D721Med (cell line): ENCODE measurements at regions not wholly inside any gene's neighbourhood (a gene's known extent, or its start where the extent isn't known, plus 50 kb on each side); places are given as distances from the start of the nearest gene placed in this dataset.

Experiments used
- DNase-seq: peaks from one replicate; pipeline ENCODE4 v3.0.0; 2011; ENCODE audit warnings: low spot score; ENCODE audit not compliant: insufficient read length
- FAIRE-seq: peaks from 2 replicates; lab custom pipeline; 2011; peaks lifted over from hg19 to GRCh38; lab: Jason Lieb, UNC
- TF ChIP-seq, protein P1 (sequence below): IDR thresholded peaks from 2 replicates; pipeline ENCODE4 v1.5.1; 2012; ENCODE audit warnings: mild to moderate bottlenecking, control low read depth; ENCODE audit not compliant: insufficient read depth; ENCODE audit errors: missing control alignments

DNA sequence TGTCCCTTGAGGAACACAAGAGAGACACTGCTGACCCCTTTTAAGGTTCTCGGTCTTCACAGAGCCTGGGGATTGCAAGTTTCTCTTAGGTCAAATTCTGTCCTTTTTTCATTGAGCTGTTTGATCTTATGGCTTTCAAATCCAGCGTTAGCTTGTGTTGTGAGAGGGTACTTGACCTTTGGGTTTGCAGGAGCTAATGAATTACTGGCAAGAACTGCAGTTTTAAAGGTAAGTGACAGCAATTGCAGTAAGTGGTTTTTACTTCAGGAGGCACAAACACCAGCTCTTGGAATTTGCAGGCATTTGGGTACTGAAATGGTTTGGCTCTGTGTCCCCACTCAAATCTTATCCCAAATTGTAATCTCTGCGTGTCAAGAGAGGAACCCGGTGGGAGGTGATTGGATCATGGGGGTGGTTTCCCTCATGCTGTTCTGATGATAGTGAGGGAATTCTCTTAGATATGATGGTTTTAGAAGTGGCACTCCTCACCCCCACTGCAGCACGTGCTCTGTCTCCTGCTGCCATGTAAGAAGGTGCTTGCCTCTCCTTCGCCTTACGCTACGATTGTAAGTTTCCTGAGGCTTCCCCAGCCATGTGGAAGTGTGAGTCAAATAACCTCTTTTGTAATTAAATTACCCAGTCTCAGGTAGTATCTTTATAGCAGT, 134.5 kb upstream of the LYPLAL1 start:
- TF ChIP-seq, protein P1, sequence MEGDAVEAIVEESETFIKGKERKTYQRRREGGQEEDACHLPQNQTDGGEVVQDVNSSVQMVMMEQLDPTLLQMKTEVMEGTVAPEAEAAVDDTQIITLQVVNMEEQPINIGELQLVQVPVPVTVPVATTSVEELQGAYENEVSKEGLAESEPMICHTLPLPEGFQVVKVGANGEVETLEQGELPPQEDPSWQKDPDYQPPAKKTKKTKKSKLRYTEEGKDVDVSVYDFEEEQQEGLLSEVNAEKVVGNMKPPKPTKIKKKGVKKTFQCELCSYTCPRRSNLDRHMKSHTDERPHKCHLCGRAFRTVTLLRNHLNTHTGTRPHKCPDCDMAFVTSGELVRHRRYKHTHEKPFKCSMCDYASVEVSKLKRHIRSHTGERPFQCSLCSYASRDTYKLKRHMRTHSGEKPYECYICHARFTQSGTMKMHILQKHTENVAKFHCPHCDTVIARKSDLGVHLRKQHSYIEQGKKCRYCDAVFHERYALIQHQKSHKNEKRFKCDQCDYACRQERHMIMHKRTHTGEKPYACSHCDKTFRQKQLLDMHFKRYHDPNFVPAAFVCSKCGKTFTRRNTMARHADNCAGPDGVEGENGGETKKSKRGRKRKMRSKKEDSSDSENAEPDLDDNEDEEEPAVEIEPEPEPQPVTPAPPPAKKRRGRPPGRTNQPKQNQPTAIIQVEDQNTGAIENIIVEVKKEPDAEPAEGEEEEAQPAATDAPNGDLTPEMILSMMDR: no peak
- DNase-seq: no peak
- FAIRE-seq: no peak

DNA sequence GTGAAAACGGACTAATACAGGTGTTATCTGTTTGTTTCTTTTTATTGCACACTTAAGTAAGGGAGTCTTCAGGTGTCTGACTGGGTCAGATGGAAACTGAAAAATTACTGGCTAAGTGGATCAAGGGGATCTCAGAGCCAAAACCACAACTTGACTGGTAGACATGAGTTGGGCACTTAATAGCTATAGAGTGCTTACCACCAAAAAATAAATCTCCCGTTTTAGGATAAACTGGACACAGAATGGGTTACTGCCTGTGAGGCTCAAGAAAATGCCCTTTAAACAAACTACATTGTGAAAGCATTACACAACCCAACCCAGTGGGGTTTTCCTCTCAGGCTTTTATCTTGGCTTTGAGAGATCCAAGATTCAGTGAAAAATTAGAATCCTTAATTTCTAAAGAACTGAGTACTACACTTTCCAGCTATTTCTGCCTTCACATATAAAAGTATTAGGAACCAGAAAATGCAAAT, 134.0 kb upstream of the LYPLAL1 start:
- DNase-seq (no peak), FAIRE-seq (no peak)
- TF ChIP-seq, protein P1: no peak

DNA sequence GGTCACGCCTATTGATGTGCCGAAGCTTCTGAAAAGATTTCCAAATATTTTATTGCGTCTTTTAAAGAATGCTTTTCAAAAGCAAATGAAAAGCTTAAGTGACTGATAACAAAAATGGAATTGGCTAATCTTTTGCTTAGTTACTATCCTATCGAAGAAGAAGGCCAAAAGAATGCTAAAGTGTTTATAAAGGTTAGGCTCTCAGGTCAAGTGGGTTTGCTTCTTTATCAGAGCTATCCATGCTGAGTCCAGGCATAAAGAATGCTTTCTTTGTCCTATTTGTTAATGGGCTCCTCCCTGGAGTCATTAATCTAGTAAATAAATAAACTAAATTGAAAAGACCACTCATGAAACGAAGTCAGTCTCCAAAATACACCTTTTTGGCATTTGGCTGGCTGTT, 133.4 kb upstream of the LYPLAL1 start:
- no peak for FAIRE-seq
- DNase-seq: no peak
- TF ChIP-seq, protein P1: no peak

DNA sequence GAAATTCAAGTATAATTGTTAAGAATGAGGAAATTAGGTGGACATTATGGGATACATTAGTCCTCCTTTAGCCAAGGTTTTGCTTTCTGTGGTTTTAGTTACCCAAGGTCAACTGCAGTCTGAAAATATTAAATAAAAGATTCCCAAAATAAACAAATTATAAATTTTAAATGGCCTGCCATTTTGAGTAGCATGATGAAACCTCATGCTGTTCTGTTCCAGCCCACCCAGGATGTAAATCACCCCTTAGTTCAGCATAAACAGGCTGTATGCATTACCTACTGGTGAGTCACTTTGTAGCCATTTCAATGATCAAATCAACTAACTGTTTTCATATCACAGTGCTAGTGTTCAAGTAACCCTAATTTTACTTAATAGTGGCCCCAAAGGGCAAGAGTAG, 132.5 kb upstream of the LYPLAL1 start:
- FAIRE-seq (no peak), DNase-seq (no peak)
- TF ChIP-seq, protein P1: no peak

DNA sequence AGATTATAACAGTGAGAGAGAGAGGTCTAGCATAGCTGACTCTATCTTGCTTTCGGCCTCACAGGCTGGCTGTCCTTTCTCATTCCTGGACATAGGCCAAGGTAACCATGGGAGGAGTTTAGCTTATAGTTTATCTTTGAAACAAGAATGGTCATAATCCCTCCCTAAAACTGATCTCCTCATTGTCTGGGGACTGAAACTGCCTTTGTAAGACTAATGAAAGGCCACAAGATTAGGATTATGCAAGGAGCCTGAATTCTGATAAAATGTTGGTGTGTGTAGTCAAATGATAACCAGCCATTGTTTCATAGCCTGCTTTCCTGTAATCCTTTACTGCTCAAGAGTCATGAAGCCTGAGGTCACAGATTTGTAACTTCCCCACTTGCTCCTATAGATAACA, 131.9 kb upstream of the LYPLAL1 start:
- TF ChIP-seq, protein P1: no peak
- FAIRE-seq (peak; percentile 66), DNase-seq (no peak)

DNA sequence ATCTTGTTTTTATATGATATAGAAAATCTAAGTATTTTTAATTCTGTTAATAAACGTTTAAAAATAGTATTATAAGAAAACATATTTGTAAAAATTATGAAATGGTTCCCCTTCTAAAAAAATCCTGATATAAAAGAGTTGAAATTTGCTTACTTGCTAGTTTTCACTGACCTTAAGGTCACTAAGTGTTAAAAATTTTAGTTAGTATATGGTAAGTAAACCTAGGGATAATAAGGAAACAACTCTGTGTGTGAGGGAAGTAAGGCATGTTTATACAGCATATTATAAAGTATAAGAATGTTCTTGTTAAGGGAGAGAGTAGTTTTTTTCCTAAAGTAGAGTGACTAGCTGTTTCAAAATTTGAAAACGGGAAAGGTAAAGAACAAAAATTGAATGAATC, 130.9 kb upstream of the LYPLAL1 start:
- DNase-seq: no peak
- TF ChIP-seq, protein P1: no peak
- no peak for FAIRE-seq

DNA sequence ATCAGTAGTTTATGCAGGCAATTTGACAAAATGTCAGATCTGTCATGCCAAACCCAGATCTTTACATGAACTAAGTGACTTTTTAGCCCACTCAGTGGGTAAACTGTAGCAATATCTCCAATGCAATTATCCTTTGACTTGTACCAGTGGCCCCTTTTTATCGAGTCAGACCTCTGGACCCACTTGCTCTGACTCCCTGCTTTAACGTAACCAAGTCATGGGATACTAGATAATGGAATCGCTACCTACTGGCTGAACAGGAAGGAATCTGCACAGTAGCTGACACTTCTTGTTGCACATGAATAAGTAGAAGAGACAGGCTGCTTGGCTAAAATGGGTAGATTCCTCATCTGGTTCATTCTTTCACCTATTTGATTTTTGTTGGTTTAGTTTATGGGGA, 128.4 kb upstream of the LYPLAL1 start:
- TF ChIP-seq, protein P1: no peak
- DNase-seq (no peak), FAIRE-seq (no peak)
